ENCODE measurements at regions not wholly inside any gene's neighbourhood (a gene's known extent, or its start where the extent isn't known, plus 50 kb on each side); places are given as distances from the start of the nearest gene placed in this dataset.

GRCh38 chr10:4254101-4254994 is 469.3 kb upstream of the KLF6 start:
- H3K36me3 Mint-ChIP-seq (ENCODE audit: low read depth, unreplicated experiment), result peaks cover 4% of the 10 kb centered on the region
- H4K20me1 ChIP-seq (ENCODE audit: insufficient read depth, low read length), result no peaks in the 10 kb centered on the region
- H3K4me1 Mint-ChIP-seq (ENCODE audit: low read depth, unreplicated experiment), result peaks cover 18% of the 10 kb centered on the region
- FAIRE-seq (peak; percentile 43), DNase-seq (ENCODE audit: low read depth) (peak; percentile 96)
- H3K4me3 Mint-ChIP-seq (ENCODE audit: unreplicated experiment), result no peak overlapping the region
- peak overlapping the region; percentile 83 for H3K27ac ChIP-seq (ENCODE audit: low read depth, low read length)
- no peaks in the 10 kb centered on the region for H3K79me2 ChIP-seq (ENCODE audit: insufficient read depth, low read length)
- peaks cover 18% of the 10 kb centered on the region for H3K9me3 Mint-ChIP-seq (ENCODE audit: unreplicated experiment)
- H3K27me3 Mint-ChIP-seq (ENCODE audit: low read depth, unreplicated experiment), result no peaks in the 10 kb centered on the region
- H3K36me3 ChIP-seq (ENCODE audit: insufficient read depth, low read length), result no peaks in the 10 kb centered on the region
- H3K27ac Mint-ChIP-seq (ENCODE audit: unreplicated experiment), result peak overlapping the region; percentile 84
- no peaks in the 10 kb centered on the region for H3K27me3 ChIP-seq (ENCODE audit: insufficient read depth, low read length)
- TF ChIP-seq EZH2 (IDR thresholded peaks at IDR 0.05; ENCODE audit: insufficient read depth, low read length), result no peak
- TF ChIP-seq CTCF (IDR thresholded peaks at IDR 0.05; ENCODE audit: insufficient read depth, low read depth, low read length), result no peak
- peak overlapping the region; percentile 14 for H2AFZ ChIP-seq (ENCODE audit: low read depth, low read length)
- H3K4me1 ChIP-seq (ENCODE audit: insufficient read depth, low read length), result peaks cover 4% of the 10 kb centered on the region
- H3K9me3 ChIP-seq (ENCODE audit: insufficient read depth, low read depth, low read length), result no peaks in the 10 kb centered on the region
- no peak overlapping the region for H3K4me2 ChIP-seq (ENCODE audit: low read length)
- H3K4me3 ChIP-seq (ENCODE audit: insufficient read depth, low read depth, low read length), result no peak overlapping the region
- peak overlapping the region; percentile 49 for H3K9ac ChIP-seq (ENCODE audit: low read length)

GRCh38 chr10:4252701-4253100 is 467.7 kb upstream of the KLF6 start:
- Histone ChIP-seq H3K27me3 (ENCODE audit: insufficient read depth, low read length) (no peaks in the 10 kb centered on the region), H3K27ac (ENCODE audit: low read depth, low read length) (no peak overlapping the region), H3K9me3 (ENCODE audit: insufficient read depth, low read depth, low read length) (no peaks in the 10 kb centered on the region), H3K36me3 (ENCODE audit: insufficient read depth, low read length) (no peaks in the 10 kb centered on the region), H2AFZ (ENCODE audit: low read depth, low read length) (no peak overlapping the region), H3K4me3 (ENCODE audit: insufficient read depth, low read depth, low read length) (no peak overlapping the region), H3K4me2 (ENCODE audit: low read length) (no peak overlapping the region), H3K79me2 (ENCODE audit: insufficient read depth, low read length) (no peaks in the 10 kb centered on the region), H3K4me1 (ENCODE audit: insufficient read depth, low read length) (peaks cover 4% of the 10 kb centered on the region), H3K9ac (ENCODE audit: low read length) (no peak overlapping the region), H4K20me1 (ENCODE audit: insufficient read depth, low read length) (no peaks in the 10 kb centered on the region)
- no peak overlapping the region for H3K4me3 Mint-ChIP-seq (ENCODE audit: unreplicated experiment)
- TF ChIP-seq EZH2 (IDR thresholded peaks at IDR 0.05; ENCODE audit: insufficient read depth, low read length) (no peak), CTCF (IDR thresholded peaks at IDR 0.05; ENCODE audit: insufficient read depth, low read depth, low read length) (no peak)
- no peak overlapping the region for H3K27ac Mint-ChIP-seq (ENCODE audit: unreplicated experiment)
- H3K4me1 Mint-ChIP-seq (ENCODE audit: low read depth, unreplicated experiment), result peaks cover 18% of the 10 kb centered on the region
- no peaks in the 10 kb centered on the region for H3K27me3 Mint-ChIP-seq (ENCODE audit: low read depth, unreplicated experiment)
- DNase-seq (ENCODE audit: low read depth) (no peak), FAIRE-seq (peak; percentile 13)
- H3K9me3 Mint-ChIP-seq (ENCODE audit: unreplicated experiment), result peaks cover 16% of the 10 kb centered on the region
- H3K36me3 Mint-ChIP-seq (ENCODE audit: low read depth, unreplicated experiment), result peaks cover 2% of the 10 kb centered on the region

- Mint-ChIP-seq H3K4me1 (ENCODE audit: low read depth, unreplicated experiment) (peaks cover 33% of the 10 kb centered on the region), H3K36me3 (ENCODE audit: low read depth, unreplicated experiment) (no peaks in the 10 kb centered on the region), H3K4me3 (ENCODE audit: unreplicated experiment) (no peak overlapping the region), H3K27me3 (ENCODE audit: low read depth, unreplicated experiment) (no peaks in the 10 kb centered on the region), H3K9me3 (ENCODE audit: unreplicated experiment) (peaks cover 16% of the 10 kb centered on the region), H3K27ac (ENCODE audit: unreplicated experiment) (no peak overlapping the region)
- Histone ChIP-seq H3K4me2 (ENCODE audit: low read length) (no peak overlapping the region), H3K9ac (ENCODE audit: low read length) (no peak overlapping the region), H4K20me1 (ENCODE audit: insufficient read depth, low read length) (no peaks in the 10 kb centered on the region), H2AFZ (ENCODE audit: low read depth, low read length) (no peak overlapping the region), H3K36me3 (ENCODE audit: insufficient read depth, low read length) (no peaks in the 10 kb centered on the region), H3K79me2 (ENCODE audit: insufficient read depth, low read length) (no peaks in the 10 kb centered on the region), H3K4me3 (ENCODE audit: insufficient read depth, low read depth, low read length) (no peak overlapping the region), H3K9me3 (ENCODE audit: insufficient read depth, low read depth, low read length) (no peaks in the 10 kb centered on the region), H3K27ac (ENCODE audit: low read depth, low read length) (no peak overlapping the region), H3K27me3 (ENCODE audit: insufficient read depth, low read length) (no peaks in the 10 kb centered on the region), H3K4me1 (ENCODE audit: insufficient read depth, low read length) (peaks cover 17% of the 10 kb centered on the region)
- TF ChIP-seq CTCF (IDR thresholded peaks at IDR 0.05; ENCODE audit: insufficient read depth, low read depth, low read length) (no peak), EZH2 (IDR thresholded peaks at IDR 0.05; ENCODE audit: insufficient read depth, low read length) (no peak)
- no peak for FAIRE-seq
- DNase-seq (ENCODE audit: low read depth), result no peak
These were observed 465.5 kb upstream of the KLF6 start for GRCh38 chr10:4250587-4250887.
